ENCODE measurements at regions not wholly inside any gene's neighbourhood (a gene's known extent, or its start where the extent isn't known, plus 50 kb on each side); places are given as distances from the start of the nearest gene placed in this dataset.

DNA sequence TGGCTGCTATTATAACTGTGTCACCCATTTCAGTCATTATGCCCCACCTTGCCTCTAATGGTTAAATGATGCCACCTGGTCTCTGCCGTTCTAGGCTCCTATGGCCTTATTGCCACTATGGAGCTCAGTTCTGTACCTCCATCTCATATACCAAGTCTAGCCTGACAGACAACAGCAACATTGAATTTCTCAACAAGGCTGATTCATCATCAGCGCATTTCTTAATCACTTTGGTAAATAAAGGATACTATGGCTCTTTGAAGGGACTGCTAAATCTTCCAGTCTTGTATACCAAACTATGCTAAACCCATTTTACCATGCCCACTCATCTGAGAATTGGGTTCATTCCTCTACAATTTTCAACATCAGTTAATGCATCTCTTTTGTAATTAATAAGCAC is 784.5 kb upstream of the CELF4 start:
- no peak for TF ChIP-seq EZH2 (IDR thresholded peaks at IDR 0.05; ENCODE audit: borderline replicate concordance, low read length)
- TF ChIP-seq, protein P1, sequence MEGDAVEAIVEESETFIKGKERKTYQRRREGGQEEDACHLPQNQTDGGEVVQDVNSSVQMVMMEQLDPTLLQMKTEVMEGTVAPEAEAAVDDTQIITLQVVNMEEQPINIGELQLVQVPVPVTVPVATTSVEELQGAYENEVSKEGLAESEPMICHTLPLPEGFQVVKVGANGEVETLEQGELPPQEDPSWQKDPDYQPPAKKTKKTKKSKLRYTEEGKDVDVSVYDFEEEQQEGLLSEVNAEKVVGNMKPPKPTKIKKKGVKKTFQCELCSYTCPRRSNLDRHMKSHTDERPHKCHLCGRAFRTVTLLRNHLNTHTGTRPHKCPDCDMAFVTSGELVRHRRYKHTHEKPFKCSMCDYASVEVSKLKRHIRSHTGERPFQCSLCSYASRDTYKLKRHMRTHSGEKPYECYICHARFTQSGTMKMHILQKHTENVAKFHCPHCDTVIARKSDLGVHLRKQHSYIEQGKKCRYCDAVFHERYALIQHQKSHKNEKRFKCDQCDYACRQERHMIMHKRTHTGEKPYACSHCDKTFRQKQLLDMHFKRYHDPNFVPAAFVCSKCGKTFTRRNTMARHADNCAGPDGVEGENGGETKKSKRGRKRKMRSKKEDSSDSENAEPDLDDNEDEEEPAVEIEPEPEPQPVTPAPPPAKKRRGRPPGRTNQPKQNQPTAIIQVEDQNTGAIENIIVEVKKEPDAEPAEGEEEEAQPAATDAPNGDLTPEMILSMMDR (IDR thresholded peaks at IDR 0.05; ENCODE audit: low read length), result no peak
